T-helper 2 cell treated with Interferon-gamma antibody and Interleukin-4, amounts not matched to agents 5 μg/mL and 100 μg/mL, for 36 hours (primary cell): ENCODE measurements at regions not wholly inside any gene's neighbourhood (a gene's known extent, or its start where the extent isn't known, plus 50 kb on each side); places are given as distances from the start of the nearest gene placed in this dataset.

Source experiments
- DNase-seq: peaks from one replicate; pipeline ENCODE4 v3.0.0; 2021; ENCODE audit warnings: low spot score
- H3K27ac Mint-ChIP-seq: one replicate; pipeline ENCODE4 v1.8.0; 2021; ENCODE audit warnings: mild to moderate bottlenecking, mixed read lengths
- H3K27me3 Mint-ChIP-seq: one replicate; pipeline ENCODE4 v1.8.0; 2021; ENCODE audit warnings: low read depth, mixed read lengths
- H3K36me3 Mint-ChIP-seq: one replicate; pipeline ENCODE4 v1.8.0; 2021; ENCODE audit warnings: low read depth, mixed read lengths
- H3K4me1 Mint-ChIP-seq: one replicate; pipeline ENCODE4 v1.8.0; 2021; ENCODE audit warnings: low read depth, mixed read lengths
- H3K4me3 Mint-ChIP-seq: one replicate; pipeline ENCODE4 v1.8.0; 2022; ENCODE audit warnings: mild to moderate bottlenecking, moderate library complexity, mixed read lengths
- H3K9me3 Mint-ChIP-seq: one replicate; pipeline ENCODE4 v1.8.0; 2021; ENCODE audit warnings: mixed read lengths

DNA sequence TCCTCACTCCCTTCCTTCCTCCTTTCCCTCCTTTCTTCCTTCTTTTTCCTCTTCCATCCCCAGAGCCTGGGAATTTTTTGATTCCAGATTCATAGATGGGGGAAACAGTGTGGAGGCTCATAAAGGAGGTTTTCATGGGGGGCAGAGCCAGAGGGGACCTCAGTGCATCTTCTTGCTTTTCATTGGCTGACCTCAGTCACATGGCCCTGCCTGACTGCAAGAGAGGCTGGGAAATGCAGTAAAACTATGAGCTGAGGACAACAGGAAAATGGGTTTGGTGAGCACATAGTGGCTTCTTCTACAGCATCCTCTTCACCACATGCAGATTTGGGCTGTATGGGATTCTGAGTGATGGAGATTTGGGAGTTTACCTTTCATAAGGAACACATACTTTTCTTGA is 437.1 kb upstream of the TBX3 start:
- no peak overlapping the region for H3K27ac Mint-ChIP-seq
- H3K27me3 Mint-ChIP-seq, result no peaks in the 10 kb centered on the region
- H3K36me3 Mint-ChIP-seq, result no peaks in the 10 kb centered on the region
- no peaks in the 10 kb centered on the region for H3K4me1 Mint-ChIP-seq
- H3K4me3 Mint-ChIP-seq, result no peak overlapping the region
- no peak for DNase-seq
- peaks cover 22% of the 10 kb centered on the region for H3K9me3 Mint-ChIP-seq

DNA sequence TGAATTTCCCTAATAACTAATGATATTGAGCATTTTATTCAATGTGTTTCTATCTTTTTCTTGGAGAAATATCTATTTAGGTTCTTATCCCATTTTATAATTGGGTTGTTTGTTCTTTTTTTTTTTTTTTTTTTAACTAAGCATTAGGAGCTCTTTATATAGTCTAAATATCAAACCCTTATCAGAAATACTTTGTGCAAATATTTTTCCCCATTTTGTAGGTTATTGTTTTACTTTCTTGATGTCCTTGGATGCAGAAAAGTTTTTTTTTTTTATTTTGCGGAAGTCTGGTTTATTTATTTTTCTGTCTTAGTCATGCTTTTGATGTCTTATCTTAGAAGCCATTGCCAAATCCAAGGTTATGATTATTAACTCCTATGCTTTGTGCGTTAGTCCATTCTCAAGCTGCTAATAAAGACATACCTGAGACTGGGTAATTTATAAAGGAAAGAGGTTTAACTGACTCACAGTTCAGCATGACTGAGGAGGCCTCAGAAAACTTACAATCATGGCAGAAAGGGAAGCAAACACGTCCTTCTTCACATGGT is 434.3 kb upstream of the TBX3 start:
- H3K36me3 Mint-ChIP-seq, result no peaks in the 10 kb centered on the region
- H3K4me1 Mint-ChIP-seq, result no peaks in the 10 kb centered on the region
- no peak for DNase-seq
- H3K27ac Mint-ChIP-seq, result no peak overlapping the region
- H3K9me3 Mint-ChIP-seq, result peaks cover 22% of the 10 kb centered on the region
- no peaks in the 10 kb centered on the region for H3K27me3 Mint-ChIP-seq
- H3K4me3 Mint-ChIP-seq, result no peak overlapping the region

DNA sequence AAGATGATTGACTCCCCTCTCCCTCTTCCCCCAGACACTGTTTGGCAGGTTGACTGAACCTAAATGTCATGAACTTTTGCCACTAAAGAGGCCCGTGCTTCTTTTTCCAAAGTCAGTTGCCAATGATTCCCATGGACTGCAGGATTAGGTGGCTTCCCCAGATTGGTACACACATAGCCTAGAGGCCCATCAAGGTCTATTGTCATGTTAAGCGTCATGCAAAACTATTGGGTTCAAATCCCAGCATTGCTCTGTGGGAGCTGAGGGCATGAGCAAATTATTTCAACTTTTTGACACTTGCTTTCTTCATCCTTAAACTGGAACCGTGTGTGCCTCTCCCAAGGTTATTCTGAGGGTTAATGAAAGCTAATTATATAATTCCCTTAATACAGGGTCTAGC is 430.2 kb upstream of the TBX3 start:
- no peak for DNase-seq
- Mint-ChIP-seq H3K36me3 (no peaks in the 10 kb centered on the region), H3K4me1 (no peaks in the 10 kb centered on the region), H3K9me3 (peaks cover 8% of the 10 kb centered on the region), H3K27ac (no peak overlapping the region), H3K4me3 (no peak overlapping the region), H3K27me3 (no peaks in the 10 kb centered on the region)

DNA sequence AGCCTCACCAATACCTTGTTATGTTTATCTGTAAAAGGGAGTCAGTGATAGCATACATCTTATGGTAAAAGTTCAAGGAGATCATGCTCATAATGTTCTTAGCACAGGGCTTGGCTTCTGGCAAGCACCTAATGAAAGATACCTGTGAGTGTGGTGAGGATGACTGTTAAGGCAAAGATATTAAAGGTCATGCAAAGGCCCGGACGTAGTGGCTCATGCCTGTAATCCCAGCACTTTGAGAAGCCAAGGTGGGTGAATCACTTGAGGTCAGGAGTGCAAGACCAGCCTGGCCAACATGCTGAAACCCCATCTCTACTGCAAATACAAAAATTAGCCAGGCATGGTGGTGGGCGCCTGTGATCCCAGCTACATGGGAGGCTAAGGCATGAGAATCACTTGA is 425.9 kb upstream of the TBX3 start:
- no peaks in the 10 kb centered on the region for H3K27me3 Mint-ChIP-seq
- H3K27ac Mint-ChIP-seq, result no peak overlapping the region
- no peaks in the 10 kb centered on the region for H3K36me3 Mint-ChIP-seq
- H3K4me3 Mint-ChIP-seq, result no peak overlapping the region
- H3K9me3 Mint-ChIP-seq, result peaks cover 10% of the 10 kb centered on the region
- no peak for DNase-seq
- H3K4me1 Mint-ChIP-seq, result no peaks in the 10 kb centered on the region

DNA sequence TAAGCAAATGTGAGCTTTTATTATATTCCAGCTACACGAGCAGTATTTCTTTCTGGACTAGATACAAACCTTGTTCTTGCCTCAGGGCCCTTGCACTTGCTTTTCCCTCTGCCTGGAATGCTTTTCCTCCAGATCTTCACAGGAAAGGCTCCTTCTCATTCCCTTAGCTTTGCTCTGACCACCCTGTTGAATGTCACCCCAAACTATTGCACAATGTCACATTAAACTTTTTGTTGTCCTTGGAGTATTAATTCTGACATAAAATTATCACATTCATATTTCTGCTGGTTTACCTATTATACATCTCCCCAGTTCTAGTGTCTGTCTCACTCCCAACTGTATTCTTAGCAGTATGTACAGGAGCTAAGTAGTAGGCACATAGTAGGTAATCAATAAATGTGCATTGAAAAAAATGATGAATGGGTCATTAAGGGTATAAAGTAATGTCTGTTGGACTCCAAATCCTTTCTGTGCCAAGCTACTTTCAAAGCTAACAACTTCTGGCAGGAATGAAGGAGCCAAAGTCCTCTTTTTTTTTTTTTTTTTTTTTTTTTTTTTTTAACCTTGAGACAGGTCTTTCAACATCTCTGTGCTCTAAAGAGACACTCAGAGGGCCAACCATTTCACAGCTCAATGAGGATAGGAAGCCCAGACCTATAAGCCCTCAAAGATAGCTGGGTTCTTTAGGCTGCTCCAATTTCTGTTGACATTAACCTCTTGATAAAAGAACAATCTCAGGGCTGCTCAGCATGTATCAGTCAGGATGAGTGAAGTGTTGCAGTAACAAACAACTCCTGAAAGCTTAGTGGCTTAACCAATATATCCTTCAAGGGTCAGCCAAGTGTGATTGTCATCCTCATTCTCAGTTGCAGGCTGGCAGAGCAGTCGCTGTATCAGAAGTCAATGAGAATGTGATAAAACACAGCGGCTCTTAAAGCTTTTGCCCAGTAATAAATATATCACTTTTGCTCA is 424.4 kb upstream of the TBX3 start:
- Mint-ChIP-seq H3K27me3 (no peaks in the 10 kb centered on the region), H3K4me3 (no peak overlapping the region), H3K4me1 (no peaks in the 10 kb centered on the region), H3K27ac (no peak overlapping the region), H3K9me3 (peaks cover 10% of the 10 kb centered on the region), H3K36me3 (no peaks in the 10 kb centered on the region)
- DNase-seq, result no peak

DNA sequence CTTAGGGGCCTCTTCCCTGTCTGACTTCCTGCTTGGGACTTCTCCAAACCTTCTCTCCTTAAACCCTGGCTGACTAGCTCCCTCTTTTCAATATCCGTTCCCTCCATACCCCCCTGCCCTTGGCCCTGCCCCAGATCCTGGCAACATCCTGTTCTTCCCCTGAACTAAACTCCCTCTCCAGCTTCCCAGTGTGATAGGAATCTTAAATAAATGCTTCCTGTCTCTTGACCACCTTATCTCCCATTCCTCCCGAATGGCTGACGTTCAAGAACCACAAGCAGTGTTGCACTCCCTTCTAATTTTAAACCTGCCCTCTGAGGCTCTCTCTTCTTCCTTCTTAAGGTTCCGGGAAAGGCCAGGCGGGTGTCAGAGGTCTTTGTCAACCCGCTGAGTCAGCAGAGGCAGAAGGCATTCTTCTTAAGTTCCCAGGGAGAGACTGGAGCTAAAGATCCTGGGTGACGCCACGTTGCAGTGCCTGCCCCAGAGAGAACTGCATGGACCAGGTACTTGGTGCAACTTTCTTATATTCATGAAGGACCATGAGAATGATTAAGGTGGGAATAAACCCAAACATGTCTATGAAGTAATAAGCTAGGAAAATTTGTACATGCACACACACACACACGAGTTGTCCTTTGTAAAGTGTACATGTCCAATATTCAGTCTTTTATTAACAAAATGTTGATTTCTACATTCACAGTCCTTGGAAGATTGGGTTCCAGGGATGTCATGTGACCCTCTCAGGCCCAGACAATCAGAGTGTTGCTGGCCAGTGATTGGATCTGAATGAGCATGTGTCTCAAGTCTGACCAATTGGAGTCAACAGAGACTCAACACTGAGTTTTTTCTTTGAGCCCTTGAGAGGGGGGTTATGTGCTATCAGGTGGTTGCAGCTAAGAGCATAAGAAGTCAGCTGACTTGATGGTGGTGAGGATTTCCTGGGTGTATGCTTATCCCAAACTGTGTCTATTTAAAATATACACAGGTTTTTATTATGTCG is 420.2 kb upstream of the TBX3 start:
- Mint-ChIP-seq H3K4me1 (no peaks in the 10 kb centered on the region), H3K36me3 (no peaks in the 10 kb centered on the region), H3K27ac (no peak overlapping the region), H3K27me3 (no peaks in the 10 kb centered on the region), H3K9me3 (peaks cover 18% of the 10 kb centered on the region), H3K4me3 (no peak overlapping the region)
- no peak for DNase-seq

DNA sequence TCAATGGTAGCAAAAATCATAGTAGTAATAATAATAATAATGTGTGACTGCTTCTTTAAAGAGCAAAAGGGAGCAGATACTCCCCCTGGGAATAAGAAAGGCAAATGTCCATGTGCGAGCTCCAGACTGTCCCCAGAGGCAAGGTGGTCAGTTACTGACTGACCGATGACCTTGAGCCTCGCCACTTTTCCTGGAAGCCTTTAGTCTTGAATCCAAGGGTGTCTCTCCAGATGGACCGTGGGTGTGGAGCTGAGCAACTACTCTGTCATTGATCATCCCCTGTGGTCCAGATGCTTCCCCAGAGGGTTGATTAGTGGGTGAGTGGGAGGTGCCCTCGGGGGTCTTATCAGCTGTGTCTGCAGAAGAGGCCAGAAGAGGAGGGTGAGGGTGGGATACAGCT is 418.5 kb upstream of the TBX3 start:
- H3K4me3 Mint-ChIP-seq, result no peak overlapping the region
- DNase-seq, result no peak
- no peaks in the 10 kb centered on the region for H3K36me3 Mint-ChIP-seq

DNA sequence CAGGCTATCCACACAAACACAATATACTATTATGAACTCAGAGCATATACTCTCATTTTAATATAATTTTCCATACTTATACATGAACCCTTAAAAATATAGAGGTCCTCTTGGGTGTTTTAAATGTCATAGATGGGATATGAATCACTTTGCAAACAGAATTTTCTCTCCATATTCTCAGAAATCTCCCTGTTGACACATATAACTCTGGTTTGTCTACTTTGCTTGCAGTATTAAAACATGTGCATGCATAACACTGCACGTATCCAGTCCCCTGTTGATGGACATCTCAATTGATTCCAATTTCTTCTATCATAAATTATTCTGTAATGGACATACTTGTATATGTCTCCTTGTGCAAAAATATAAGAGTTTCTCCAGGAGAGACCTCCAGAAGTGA is 417.5 kb upstream of the TBX3 start:
- H3K9me3 Mint-ChIP-seq, result peaks cover 28% of the 10 kb centered on the region
- no peaks in the 10 kb centered on the region for H3K27me3 Mint-ChIP-seq
- H3K36me3 Mint-ChIP-seq, result no peaks in the 10 kb centered on the region
- H3K27ac Mint-ChIP-seq, result no peak overlapping the region
- no peaks in the 10 kb centered on the region for H3K4me1 Mint-ChIP-seq
- DNase-seq, result no peak
- no peak overlapping the region for H3K4me3 Mint-ChIP-seq

More for the DNA sequence above, 418.5 kb upstream of the TBX3 start:
- Mint-ChIP-seq H3K9me3 (peaks cover 28% of the 10 kb centered on the region), H3K4me1 (no peaks in the 10 kb centered on the region), H3K27me3 (no peaks in the 10 kb centered on the region), H3K27ac (no peak overlapping the region)

DNA sequence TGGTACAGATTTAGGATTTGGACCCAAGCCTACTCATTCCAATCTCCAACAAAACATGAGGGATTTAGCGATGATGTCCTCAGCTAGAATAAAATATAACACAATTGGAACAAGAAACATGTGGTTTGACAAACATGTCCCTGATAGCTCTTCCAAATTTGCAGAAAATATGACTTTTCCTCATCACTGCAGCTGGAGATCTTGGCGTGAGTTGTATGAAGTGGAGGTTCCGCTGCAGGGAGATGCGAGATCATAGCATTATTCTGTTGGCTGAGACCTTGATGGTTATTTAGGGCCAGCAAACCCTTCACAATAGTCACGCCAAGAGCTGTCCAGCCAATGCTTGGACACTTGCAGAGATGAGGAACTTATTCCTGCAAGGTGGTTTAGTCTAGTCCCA is 413.4 kb upstream of the TBX3 start:
- Mint-ChIP-seq H3K4me1 (no peaks in the 10 kb centered on the region), H3K9me3 (peaks cover 36% of the 10 kb centered on the region), H3K4me3 (no peak overlapping the region), H3K36me3 (no peaks in the 10 kb centered on the region), H3K27me3 (no peaks in the 10 kb centered on the region), H3K27ac (no peak overlapping the region)
- no peak for DNase-seq

DNA sequence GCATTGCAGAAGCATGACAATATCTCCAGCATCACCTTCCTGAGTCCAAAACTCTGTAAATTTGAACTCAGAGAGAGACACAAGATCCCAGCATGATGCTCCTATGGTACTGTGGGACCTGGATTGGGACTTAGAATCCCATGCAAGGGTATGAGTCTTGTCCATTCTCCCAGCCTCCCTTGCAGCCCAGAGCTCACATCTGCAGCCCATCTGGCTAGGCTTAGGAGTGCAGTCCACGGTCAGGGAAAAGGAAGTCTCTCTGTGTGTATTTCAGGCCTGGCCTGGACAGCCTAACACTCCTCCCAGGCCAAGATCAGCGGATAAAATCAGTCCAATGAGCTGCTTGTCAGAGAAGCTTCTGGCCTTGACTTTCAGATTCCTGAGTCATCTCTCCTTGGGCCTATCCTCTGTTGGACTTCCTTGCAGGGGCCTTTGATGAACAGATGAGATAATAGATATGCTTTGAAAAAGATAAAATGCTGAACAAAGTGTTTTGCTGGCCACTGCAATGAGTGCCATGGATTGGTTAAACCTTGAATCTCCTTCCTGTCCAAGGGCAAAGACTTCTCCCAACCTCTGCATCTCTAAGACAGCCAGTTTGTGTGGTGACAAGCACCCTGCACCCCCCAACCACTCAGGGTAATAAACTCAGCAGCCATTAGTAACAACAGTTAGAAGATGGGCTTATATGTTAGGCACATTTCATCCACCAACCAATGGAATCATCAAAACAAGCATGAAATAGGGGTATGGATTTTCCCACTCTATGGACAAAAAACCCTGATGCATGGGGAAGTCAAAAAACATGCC is 412.8 kb upstream of the TBX3 start:
- peaks cover 37% of the 10 kb centered on the region for H3K9me3 Mint-ChIP-seq
- no peak overlapping the region for H3K4me3 Mint-ChIP-seq
- DNase-seq, result no peak
- H3K4me1 Mint-ChIP-seq, result no peaks in the 10 kb centered on the region
- no peaks in the 10 kb centered on the region for H3K36me3 Mint-ChIP-seq
- H3K27ac Mint-ChIP-seq, result no peak overlapping the region
- H3K27me3 Mint-ChIP-seq, result no peaks in the 10 kb centered on the region

DNA sequence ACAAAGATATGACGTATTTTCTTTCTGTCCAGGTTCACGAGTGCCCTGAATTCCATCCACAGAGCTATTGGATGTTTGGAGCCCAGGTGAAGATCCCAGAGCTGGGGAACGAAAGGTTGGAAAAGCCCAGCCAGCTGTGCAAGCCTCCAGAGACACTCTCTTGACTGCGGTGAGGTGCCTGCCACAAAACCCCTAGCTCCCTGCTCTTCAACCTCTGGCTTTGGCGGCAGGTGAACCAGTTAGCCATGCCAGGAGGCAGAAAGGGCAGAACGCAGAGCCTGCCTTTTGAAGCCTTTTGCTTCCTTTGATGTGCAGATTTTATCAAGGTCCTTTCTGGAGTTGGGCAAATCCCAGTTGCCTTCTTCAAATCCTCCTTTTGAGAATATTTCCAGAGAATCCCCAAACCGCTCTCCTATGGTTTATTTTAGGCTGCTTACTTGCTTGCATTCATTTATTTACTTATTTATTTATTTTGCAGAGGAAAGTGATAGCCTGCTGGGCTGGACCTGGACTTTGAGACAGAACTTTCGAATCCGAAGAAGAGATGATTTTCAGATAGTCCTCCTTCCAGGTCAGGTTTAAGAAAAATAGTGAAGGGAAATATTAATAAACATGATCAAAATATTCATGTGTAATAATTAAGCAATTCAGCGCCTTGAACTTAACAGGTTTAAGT is 411.2 kb upstream of the TBX3 start:
- no peak overlapping the region for H3K27ac Mint-ChIP-seq
- no peaks in the 10 kb centered on the region for H3K27me3 Mint-ChIP-seq
- no peaks in the 10 kb centered on the region for H3K36me3 Mint-ChIP-seq
- no peak overlapping the region for H3K4me3 Mint-ChIP-seq
- no peaks in the 10 kb centered on the region for H3K4me1 Mint-ChIP-seq
- DNase-seq, result no peak
- peaks cover 37% of the 10 kb centered on the region for H3K9me3 Mint-ChIP-seq

DNA sequence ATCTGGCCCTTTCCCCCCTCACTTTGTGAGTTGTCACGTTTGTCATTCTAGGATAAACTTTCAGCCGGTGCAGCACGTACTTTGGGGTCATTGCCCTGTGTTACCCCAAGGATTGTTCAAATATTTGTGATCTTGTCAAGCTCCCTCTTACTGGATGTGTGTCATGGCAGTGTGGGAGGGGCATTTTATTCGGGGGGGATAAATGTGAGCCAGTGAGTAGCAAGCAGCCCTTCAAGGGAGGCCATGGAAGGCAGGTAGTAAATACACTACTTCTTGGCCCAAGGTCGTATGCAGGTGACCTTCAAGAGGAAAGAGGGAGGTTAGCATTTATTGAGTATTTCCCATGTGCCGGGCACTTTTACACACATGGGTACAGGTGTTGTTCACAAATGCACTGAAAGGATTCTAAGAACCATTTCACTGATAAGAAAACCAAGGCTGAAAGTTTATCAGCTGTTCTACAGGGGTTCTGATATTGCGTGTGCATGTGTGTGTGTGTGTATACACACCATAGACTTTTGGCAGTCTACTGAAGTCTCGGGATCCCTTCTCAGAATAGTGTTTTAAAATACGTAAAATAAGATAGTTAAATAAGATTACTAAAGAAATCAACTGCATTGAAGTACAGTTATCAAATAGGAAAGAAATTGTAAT is 410.3 kb upstream of the TBX3 start:
- DNase-seq, result no peak
- H3K27ac Mint-ChIP-seq, result no peak overlapping the region
- H3K4me1 Mint-ChIP-seq, result no peaks in the 10 kb centered on the region
- H3K4me3 Mint-ChIP-seq, result no peak overlapping the region
- H3K9me3 Mint-ChIP-seq, result peaks cover 30% of the 10 kb centered on the region
- H3K36me3 Mint-ChIP-seq, result no peaks in the 10 kb centered on the region
- H3K27me3 Mint-ChIP-seq, result no peaks in the 10 kb centered on the region
